OCI-LY7 (cell line): ENCODE measurements at regions not wholly inside any gene's neighbourhood (a gene's known extent, or its start where the extent isn't known, plus 50 kb on each side); places are given as distances from the start of the nearest gene placed in this dataset.

Experiments
- BruUV-seq: library from RNA; stranded (reverse); fragments of 400-500 nt; replicated peaks from 2 replicates; lab custom pipeline; 2021; lab: Mats Ljungman, UMichigan
- CTCF ChIA-PET: fragments of 300-600 bp; sonication (Branson Sonifier 250); formaldehyde crosslinking; loops from one replicate; lab custom pipeline; 2022; ENCODE audit warnings: antibody characterized with exemption; ENCODE audit not compliant: unreplicated experiment; lab: Charles Lee
- POLR2A ChIA-PET: fragments of 300-600 bp; sonication (Branson Sonifier 250); formaldehyde crosslinking; loops from one replicate; lab custom pipeline; 2022; ENCODE audit warnings: antibody characterized with exemption; lab: Charles Lee
- DNase-seq: peaks from one replicate; pipeline ENCODE4 v3.0.0-alpha.2; 2015; ENCODE audit warnings: low spot score
- H2AFZ ChIP-seq: fragments of 200-600 bp; sonication (generic), shearing (Covaris generic); 2 replicates; pipeline ENCODE4 v1.6.1; 2014; ENCODE audit warnings: mild to moderate bottlenecking, antibody characterized with exemption, low read length, moderate library complexity
- H3K27ac ChIP-seq: fragments of 200-600 bp; sonication (generic); 2 replicates; pipeline ENCODE4 v1.5.1; 2014; ENCODE audit warnings: mixed run types, low read depth, mild to moderate bottlenecking, moderate library complexity, low read length, inconsistent platforms; ENCODE audit not compliant: poor library complexity, severe bottlenecking
- H3K36me3 ChIP-seq: fragments of 200-600 bp; sonication (generic); 2 replicates; pipeline ENCODE4 v1.6.1; 2014; ENCODE audit warnings: mild to moderate bottlenecking, antibody characterized with exemption, low read length, moderate library complexity, mixed read lengths; ENCODE audit not compliant: insufficient read depth
- H3K4me1 ChIP-seq: fragments of 200-600 bp; sonication (generic); 2 replicates; pipeline ENCODE4 v1.5.1; 2014; ENCODE audit warnings: mild to moderate bottlenecking, low read length; ENCODE audit not compliant: insufficient read depth, poor library complexity, severe bottlenecking
- H3K4me2 ChIP-seq: fragments of 200-600 bp; sonication (generic); 2 replicates; pipeline ENCODE4 v1.6.1; 2014; ENCODE audit warnings: mild to moderate bottlenecking, low read length
- H3K4me3 ChIP-seq: fragments of 200-600 bp; sonication (generic); 2 replicates; pipeline ENCODE4 v1.5.1; 2014; ENCODE audit warnings: mild to moderate bottlenecking, low read depth, low read length; ENCODE audit not compliant: poor library complexity, severe bottlenecking
- H3K79me2 ChIP-seq: fragments of 200-600 bp; sonication (generic); 2 replicates; pipeline ENCODE4 v1.6.1; 2016; ENCODE audit warnings: low read depth, mild to moderate bottlenecking, low read length, moderate library complexity, mixed read lengths; ENCODE audit not compliant: insufficient read depth
- H3K9me2 ChIP-seq: fragments of 200-600 bp; sonication (generic); 2 replicates; pipeline ENCODE4 v1.6.1; 2016; ENCODE audit warnings: mild to moderate bottlenecking, low read length, mixed read lengths; ENCODE audit not compliant: insufficient read depth
- H3K9me3 ChIP-seq: fragments of 200-600 bp; sonication (generic); 2 replicates; pipeline ENCODE4 v1.6.1; 2014; ENCODE audit warnings: mild to moderate bottlenecking, mixed run types, low read length, mixed read lengths
- H4K20me1 ChIP-seq: fragments of 200-600 bp; sonication (generic); 2 replicates; pipeline ENCODE4 v1.6.1; 2014; ENCODE audit warnings: mild to moderate bottlenecking, antibody characterized with exemption, low read length, moderate library complexity, mixed read lengths; ENCODE audit not compliant: insufficient read depth
- EZH2phosphoT487 ChIP-seq: fragments of 200-600 bp; sonication (generic); IDR thresholded peaks from 2 replicates; pipeline ENCODE4 v1.6.1; 2018; ENCODE audit warnings: low read depth, borderline replicate concordance, mild to moderate bottlenecking, mixed run types, antibody characterized with exemption, low read length, moderate library complexity, mixed read lengths
- intact Hi-C: fragments of 100-400 bp; cut with micrococcal nuclease; formaldehyde crosslinking; loops from one replicate; pipeline ENCODE4 v1.10.0; 2022; ENCODE audit not compliant: unreplicated experiment
- TF ChIP-seq, protein P1 (sequence below): fragments of 200-600 bp; sonication (generic); conservative IDR thresholded peaks from 2 replicates; pipeline ENCODE4 v1.5.1; 2014; ENCODE audit warnings: mild to moderate bottlenecking, antibody characterized with exemption, low read length, moderate library complexity, mixed read lengths

- Histone ChIP-seq H2AFZ (no peak overlapping the region), H3K79me2 (no peaks in the 10 kb centered on the region), H3K9me2 (no peaks in the 10 kb centered on the region), H3K27ac (no peak overlapping the region), H3K36me3 (no peaks in the 10 kb centered on the region), H4K20me1 (no peaks in the 10 kb centered on the region), H3K4me3 (no peak overlapping the region), H3K4me2 (no peak overlapping the region), H3K9me3 (no peaks in the 10 kb centered on the region), H3K4me1 (no peaks in the 10 kb centered on the region)
- DNase-seq, result no peak
- ChIA-PET CTCF (no interaction called here), POLR2A (interaction anchor here (0.9 kb wide), 1 partner anchor 419 kb away, joined by 5 read pairs; no protein-coding TSS in a partner anchor)
- intact Hi-C loops, result no loop called here
- TF ChIP-seq, protein P1, sequence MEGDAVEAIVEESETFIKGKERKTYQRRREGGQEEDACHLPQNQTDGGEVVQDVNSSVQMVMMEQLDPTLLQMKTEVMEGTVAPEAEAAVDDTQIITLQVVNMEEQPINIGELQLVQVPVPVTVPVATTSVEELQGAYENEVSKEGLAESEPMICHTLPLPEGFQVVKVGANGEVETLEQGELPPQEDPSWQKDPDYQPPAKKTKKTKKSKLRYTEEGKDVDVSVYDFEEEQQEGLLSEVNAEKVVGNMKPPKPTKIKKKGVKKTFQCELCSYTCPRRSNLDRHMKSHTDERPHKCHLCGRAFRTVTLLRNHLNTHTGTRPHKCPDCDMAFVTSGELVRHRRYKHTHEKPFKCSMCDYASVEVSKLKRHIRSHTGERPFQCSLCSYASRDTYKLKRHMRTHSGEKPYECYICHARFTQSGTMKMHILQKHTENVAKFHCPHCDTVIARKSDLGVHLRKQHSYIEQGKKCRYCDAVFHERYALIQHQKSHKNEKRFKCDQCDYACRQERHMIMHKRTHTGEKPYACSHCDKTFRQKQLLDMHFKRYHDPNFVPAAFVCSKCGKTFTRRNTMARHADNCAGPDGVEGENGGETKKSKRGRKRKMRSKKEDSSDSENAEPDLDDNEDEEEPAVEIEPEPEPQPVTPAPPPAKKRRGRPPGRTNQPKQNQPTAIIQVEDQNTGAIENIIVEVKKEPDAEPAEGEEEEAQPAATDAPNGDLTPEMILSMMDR, result no peak
- TF ChIP-seq EZH2phosphoT487, result no peak
- BruUV-seq, result no TSS peak
These were observed 55.3 kb upstream of the ZRANB1 start for GRCh38 chr10:124886610-124887009.

DNA sequence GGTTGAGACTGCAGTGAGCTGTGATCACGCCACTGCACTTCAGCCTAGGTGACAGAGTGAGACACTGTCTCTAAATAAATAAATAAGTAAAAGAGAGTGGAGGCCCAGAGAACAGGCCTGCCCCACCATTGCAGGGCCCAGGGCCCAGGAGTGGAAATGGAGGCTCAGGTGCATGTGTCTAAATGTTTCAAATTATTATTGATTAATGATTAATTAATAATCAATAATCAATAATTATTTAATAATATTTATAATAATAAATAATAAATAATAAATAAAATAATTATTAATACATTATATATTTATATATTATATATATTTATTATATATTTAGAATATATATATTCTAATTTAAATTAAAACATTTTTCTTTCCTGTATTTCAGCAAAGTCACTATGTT, 53.7 kb upstream of the ZRANB1 start:
- intact Hi-C loops, result no loop called here
- Histone ChIP-seq H3K4me3 (no peak overlapping the region), H2AFZ (no peak overlapping the region), H3K9me3 (no peaks in the 10 kb centered on the region), H3K36me3 (no peaks in the 10 kb centered on the region), H3K27ac (no peak overlapping the region), H4K20me1 (no peaks in the 10 kb centered on the region), H3K9me2 (no peaks in the 10 kb centered on the region), H3K4me1 (no peaks in the 10 kb centered on the region), H3K79me2 (no peaks in the 10 kb centered on the region), H3K4me2 (no peak overlapping the region)
- no TSS peak for BruUV-seq
- TF ChIP-seq, protein P1, result no peak
- TF ChIP-seq EZH2phosphoT487, result no peak
- no peak for DNase-seq
- CTCF ChIA-PET, result no interaction called here
- POLR2A ChIA-PET, result no interaction called here

DNA sequence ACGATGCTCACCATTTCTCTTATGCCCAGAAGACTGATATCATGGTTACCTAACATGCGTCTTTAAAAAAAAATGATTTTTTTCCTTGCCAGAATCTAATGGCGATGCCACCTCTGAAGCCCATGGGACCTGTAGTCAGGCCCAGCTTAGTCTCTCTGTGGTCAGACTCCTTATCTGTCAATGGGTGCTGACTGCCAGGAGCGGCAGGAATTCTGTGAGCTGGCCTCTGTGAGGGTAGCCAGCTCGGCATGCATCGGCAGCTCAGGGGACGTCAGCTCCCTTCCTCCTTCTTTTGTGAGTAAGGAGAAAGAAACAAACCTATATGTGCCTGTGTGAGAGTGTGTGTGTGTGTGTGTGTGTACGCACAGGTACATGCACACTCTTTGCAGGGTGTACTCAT, 49.9 kb upstream of the ZRANB1 start:
- ChIA-PET CTCF (interaction anchor here (0.6 kb wide), 2 partner anchors 13 to 749 kb away, joined by 3 to 4 read pairs; no protein-coding TSS in a partner anchor), POLR2A (interaction anchor here (0.6 kb wide), 1 partner anchor 158 kb away, joined by 3 read pairs; no protein-coding TSS in a partner anchor)
- H4K20me1 ChIP-seq, result no peaks in the 10 kb centered on the region
- no TSS peak for BruUV-seq
- H3K79me2 ChIP-seq, result no peaks in the 10 kb centered on the region
- H3K9me3 ChIP-seq, result no peaks in the 10 kb centered on the region
- TF ChIP-seq, protein P1, result no peak
- no peak for TF ChIP-seq EZH2phosphoT487
- H2AFZ ChIP-seq, result no peak overlapping the region
- no peak overlapping the region for H3K4me2 ChIP-seq
- H3K27ac ChIP-seq, result no peak overlapping the region
- H3K4me1 ChIP-seq, result no peaks in the 10 kb centered on the region
- no peak for DNase-seq
- H3K9me2 ChIP-seq, result no peaks in the 10 kb centered on the region
- H3K4me3 ChIP-seq, result no peak overlapping the region
- no peaks in the 10 kb centered on the region for H3K36me3 ChIP-seq
- intact Hi-C loops, result no loop called here
